ENCODE measurements at regions not wholly inside any gene's neighbourhood (a gene's known extent, or its start where the extent isn't known, plus 50 kb on each side); places are given as distances from the start of the nearest gene placed in this dataset.

GRCh38 chr9:82385633-82386032, 397.1 kb downstream of the SPATA31D1 start:
- TF ChIP-seq CTCF (conservative IDR thresholded peaks at IDR 0.05; ENCODE audit: low read depth, low read length) (no peak), EZH2phosphoT487 (IDR thresholded peaks at IDR 0.05; ENCODE audit: borderline replicate concordance, low read length) (no peak)

All from PC-3 (cell line).